Gastroesophageal sphincter (tissue), 3 donors: ENCODE measurements at regions not wholly inside any gene's neighbourhood (a gene's known extent, or its start where the extent isn't known, plus 50 kb on each side); places are given as distances from the start of the nearest gene placed in this dataset.

ENCODE experiments used
- EP300 ChIP-seq: sonication (generic); formaldehyde crosslinking; IDR thresholded peaks from one replicate; pipeline ENCODE4 v1.6.1; 2017; ENCODE audit warnings: antibody characterized with exemption, mild to moderate bottlenecking
- POLR2A ChIP-seq, 2 donors: fragments of 450-650 bp; IDR thresholded peaks; one replicate each; pipeline ENCODE4 v1.6.1; 2017; ENCODE audit warnings: antibody characterized with exemption in 2 of 2, mild to moderate bottlenecking in 2 of 2, moderate library complexity in 1 of 2
- POLR2AphosphoS5 ChIP-seq: sonication (generic); formaldehyde crosslinking; IDR thresholded peaks from one replicate; pipeline ENCODE4 v1.6.1; 2017; ENCODE audit warnings: antibody characterized with exemption
- TF ChIP-seq, protein P1 (sequence below), 4 experiments: fragments of 200-600 bp in 2 of 4; fragments of 450-650 bp in 2 of 4; sonication (generic) in 1 of 4; IDR thresholded peaks; one replicate each; pipeline ENCODE4 v1.5.1; 2017 to 2019; ENCODE audit warnings: antibody characterized with exemption in 4 of 4, mild to moderate bottlenecking in 2 of 4, moderate library complexity in 2 of 4

DNA sequence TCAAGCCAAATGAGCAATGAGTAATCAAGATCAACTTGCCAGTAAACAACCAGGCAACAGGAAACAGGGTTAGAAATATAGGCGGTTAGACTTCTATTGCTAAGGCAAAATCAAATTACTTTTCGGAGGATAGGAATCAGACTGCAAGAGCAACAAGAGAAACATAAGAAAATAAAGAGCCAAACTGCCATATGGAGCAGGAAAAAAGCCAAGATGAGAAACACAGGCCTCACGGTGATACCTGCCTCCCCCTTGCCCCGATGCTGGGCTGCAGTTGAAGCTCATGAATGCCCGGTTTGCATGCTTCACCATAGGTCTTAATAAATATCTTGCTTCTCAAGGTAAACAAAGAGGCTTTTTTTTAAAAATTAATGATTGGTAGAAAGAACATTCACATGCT, 158.4 kb upstream of the MAGEC2 start:
- TF ChIP-seq, protein P1, sequence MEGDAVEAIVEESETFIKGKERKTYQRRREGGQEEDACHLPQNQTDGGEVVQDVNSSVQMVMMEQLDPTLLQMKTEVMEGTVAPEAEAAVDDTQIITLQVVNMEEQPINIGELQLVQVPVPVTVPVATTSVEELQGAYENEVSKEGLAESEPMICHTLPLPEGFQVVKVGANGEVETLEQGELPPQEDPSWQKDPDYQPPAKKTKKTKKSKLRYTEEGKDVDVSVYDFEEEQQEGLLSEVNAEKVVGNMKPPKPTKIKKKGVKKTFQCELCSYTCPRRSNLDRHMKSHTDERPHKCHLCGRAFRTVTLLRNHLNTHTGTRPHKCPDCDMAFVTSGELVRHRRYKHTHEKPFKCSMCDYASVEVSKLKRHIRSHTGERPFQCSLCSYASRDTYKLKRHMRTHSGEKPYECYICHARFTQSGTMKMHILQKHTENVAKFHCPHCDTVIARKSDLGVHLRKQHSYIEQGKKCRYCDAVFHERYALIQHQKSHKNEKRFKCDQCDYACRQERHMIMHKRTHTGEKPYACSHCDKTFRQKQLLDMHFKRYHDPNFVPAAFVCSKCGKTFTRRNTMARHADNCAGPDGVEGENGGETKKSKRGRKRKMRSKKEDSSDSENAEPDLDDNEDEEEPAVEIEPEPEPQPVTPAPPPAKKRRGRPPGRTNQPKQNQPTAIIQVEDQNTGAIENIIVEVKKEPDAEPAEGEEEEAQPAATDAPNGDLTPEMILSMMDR (IDR thresholded peaks at IDR 0.05), result no peak
- TF ChIP-seq POLR2A (IDR thresholded peaks at IDR 0.05) (no peak), EP300 (no peak), POLR2AphosphoS5 (no peak)
